Stimulated activated naive CD8-positive, alpha-beta T cell treated with anti-CD3 and anti-CD28 coated beads, Interleukin-15, Interleukin-2, amounts not matched to agents 100 ng/mL and 50 ng/mL, for 24 hours (primary cell): ENCODE measurements at regions not wholly inside any gene's neighbourhood (a gene's known extent, or its start where the extent isn't known, plus 50 kb on each side); places are given as distances from the start of the nearest gene placed in this dataset.

Source experiments
- H3K27ac Mint-ChIP-seq: one replicate; pipeline ENCODE4 v1.8.0; 2021; ENCODE audit warnings: mild to moderate bottlenecking, mixed read lengths
- H3K27me3 Mint-ChIP-seq: one replicate; pipeline ENCODE4 v1.8.0; 2021; ENCODE audit warnings: mixed read lengths
- H3K36me3 Mint-ChIP-seq: one replicate; pipeline ENCODE4 v1.8.0; 2021; ENCODE audit warnings: low read depth, mixed read lengths
- H3K4me1 Mint-ChIP-seq: one replicate; pipeline ENCODE4 v1.8.0; 2021; ENCODE audit warnings: low read depth, mixed read lengths
- H3K4me3 Mint-ChIP-seq: one replicate; pipeline ENCODE4 v1.8.0; 2021; ENCODE audit warnings: mild to moderate bottlenecking, mixed read lengths
- H3K9me3 Mint-ChIP-seq: one replicate; pipeline ENCODE4 v1.8.0; 2021; ENCODE audit warnings: mixed read lengths

DNA sequence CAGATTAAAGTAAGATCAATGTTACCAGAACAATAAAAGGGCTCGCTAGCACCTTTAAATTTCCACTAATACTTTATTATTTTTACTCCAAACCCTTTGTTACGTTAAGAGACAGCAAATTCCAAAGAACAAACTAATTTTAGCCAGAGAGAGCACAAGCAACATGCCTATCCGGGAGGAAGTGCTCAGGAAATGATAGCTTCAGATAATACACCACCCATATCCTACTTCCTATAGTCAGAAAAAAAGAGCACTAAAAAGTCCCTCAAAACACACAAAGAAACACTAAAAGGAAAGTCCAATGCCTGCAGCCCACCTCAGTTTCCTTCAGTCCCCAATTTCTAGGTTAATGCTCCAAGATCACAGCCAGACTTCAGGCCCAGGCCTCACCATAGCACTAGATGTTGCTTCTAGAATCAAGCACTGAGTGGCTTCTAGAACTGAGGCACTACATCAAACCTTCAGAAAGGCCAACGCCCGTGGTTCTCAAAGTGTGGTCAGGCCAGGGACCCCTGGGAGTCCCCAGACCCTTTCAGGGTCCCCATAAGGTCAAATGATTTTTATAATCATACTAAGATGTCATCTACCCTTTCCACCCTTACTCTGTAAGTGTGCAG is 142.6 kb downstream of the PSMG1 start:
- no peak overlapping the region for H3K4me3 Mint-ChIP-seq
- peaks cover 1% of the 10 kb centered on the region for H3K27me3 Mint-ChIP-seq
- H3K9me3 Mint-ChIP-seq, result no peaks in the 10 kb centered on the region
- no peaks in the 10 kb centered on the region for H3K36me3 Mint-ChIP-seq
- no peak overlapping the region for H3K27ac Mint-ChIP-seq
- peaks cover 6% of the 10 kb centered on the region for H3K4me1 Mint-ChIP-seq

DNA sequence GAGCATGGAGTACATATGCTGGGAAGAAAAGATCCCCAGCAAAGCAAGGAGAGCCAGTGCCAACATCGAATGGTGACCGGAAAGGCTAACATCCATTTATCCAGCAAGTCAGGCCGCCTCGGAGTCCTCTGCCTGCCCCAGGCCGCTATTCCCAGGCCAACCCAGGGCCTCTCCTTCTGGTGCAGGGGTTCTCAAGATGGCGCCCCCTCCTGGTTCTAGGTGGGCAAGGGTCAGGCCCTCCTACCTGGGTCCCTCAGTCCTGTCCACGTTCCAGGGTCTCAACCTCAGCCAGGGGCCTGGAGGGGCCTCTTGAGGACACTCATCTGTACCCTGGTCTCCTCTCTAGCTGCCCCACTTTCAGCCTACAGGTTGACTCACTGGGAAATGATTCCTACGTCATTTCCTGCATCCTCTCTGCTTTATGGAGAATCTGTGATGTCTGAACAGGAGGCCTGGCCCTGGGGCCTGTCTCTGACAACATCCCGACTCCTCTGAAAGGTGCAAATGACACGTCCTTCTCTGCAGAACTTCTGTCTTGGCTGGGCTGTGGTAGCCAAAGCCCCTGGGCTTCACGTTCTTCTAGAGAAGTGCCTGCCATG is 145.3 kb downstream of the PSMG1 start:
- Mint-ChIP-seq H3K9me3 (no peaks in the 10 kb centered on the region), H3K4me3 (no peak overlapping the region), H3K36me3 (no peaks in the 10 kb centered on the region), H3K4me1 (peaks cover 9% of the 10 kb centered on the region), H3K27me3 (peaks cover 10% of the 10 kb centered on the region), H3K27ac (no peak overlapping the region)

DNA sequence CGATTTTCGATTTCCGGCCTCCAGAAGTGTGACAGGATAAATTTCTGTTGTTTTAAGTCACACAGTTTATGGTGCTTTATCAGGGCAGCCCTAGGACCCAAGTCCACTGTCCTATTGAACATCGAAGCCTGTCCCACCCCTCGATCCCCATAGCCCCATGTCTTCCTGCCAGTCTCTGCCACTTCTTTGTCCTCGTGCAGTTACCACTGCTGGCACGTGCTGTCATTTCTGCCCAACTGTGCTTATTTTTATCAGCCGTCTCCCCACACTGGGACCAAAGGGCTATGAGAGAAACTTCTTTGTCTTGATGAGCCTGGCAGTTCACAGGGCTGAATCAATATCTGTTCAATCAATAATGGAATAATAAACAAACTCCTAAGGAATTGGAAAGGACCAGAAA is 146.7 kb downstream of the PSMG1 start:
- no peaks in the 10 kb centered on the region for H3K9me3 Mint-ChIP-seq
- H3K27me3 Mint-ChIP-seq, result peaks cover 10% of the 10 kb centered on the region
- H3K36me3 Mint-ChIP-seq, result no peaks in the 10 kb centered on the region
- H3K27ac Mint-ChIP-seq, result no peak overlapping the region
- H3K4me1 Mint-ChIP-seq, result peaks cover 9% of the 10 kb centered on the region
- no peak overlapping the region for H3K4me3 Mint-ChIP-seq

DNA sequence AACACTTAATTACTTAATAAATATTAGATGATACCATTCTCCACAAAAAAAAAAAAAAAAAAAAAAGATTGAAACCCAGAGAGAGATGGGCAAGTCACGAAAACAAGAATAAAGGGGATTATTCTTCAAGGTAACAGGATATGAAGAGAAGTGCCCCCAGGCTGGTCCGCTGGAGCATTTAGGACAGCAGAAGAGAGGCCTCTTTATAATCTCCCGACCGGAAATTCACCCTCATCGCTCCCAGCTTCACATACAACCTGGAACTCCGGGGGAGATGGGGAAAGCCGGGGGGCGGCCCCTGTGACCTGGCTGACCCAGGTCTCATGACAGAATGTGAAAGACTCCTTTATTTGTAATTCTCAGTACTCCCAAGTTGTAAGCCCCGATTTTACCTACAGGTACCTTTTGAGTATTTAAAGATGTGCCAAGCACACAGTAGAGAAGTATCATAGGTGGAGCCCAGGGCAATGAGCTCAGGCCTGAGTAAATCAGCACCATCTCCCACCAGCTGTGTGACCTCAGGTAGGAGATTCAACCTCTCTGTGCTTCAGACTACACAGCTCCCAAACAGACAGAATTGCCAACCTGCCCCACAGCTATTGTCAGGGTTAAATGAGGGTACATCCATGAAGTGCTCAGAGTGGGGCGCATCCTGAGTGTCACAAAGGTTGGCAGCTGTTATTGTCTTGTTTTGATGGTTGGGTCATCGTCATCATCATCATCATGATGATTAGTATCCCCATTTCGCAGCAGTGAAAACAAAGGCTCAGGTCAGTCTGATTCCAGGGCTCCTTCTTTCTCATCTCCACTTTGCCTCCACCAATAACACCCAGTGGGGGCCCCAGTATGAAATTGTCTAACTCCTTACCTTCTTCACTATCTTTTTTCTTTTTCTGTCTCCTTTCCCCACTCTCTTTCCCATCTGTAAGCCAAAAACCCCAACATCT is 148.4 kb downstream of the PSMG1 start:
- Mint-ChIP-seq H3K27me3 (peaks cover 13% of the 10 kb centered on the region), H3K36me3 (no peaks in the 10 kb centered on the region), H3K9me3 (no peaks in the 10 kb centered on the region), H3K27ac (no peak overlapping the region), H3K4me1 (peaks cover 3% of the 10 kb centered on the region), H3K4me3 (no peak overlapping the region)

DNA sequence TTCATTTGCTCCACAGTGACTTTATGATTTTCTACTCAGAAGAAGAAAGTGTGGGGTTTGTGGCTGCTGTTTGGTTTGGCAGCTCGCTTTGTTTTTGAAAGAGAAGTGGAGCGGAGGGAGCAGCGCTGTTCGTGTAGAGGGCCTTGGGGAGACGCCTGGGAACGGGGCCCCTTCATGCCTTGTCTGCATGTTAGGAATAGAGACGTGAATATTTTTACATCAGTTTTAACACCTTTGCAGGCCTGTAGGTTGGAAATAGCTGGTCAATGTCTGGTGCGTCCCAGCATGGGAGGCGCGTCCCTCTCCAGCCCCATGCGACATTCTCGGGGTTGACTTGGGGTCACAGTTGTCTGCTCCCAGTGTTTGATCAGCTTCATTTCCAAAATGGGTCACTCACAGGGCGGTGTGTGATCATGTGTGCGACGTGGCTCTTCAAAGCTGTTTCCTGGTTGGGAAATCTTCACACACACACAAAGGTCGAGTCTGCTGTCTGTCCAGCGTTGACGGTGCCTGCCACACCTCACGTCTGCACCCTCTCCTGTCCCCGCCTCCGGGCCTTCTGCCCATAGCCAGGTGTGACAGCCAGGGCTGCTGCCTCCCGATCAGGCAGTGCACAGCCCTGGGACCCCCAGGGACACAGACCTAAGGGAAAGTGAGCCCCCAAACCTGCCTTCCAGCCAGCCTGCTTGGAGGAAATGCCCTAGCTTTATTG is 149.2 kb downstream of the PSMG1 start:
- Mint-ChIP-seq H3K27ac (no peak overlapping the region), H3K27me3 (peaks cover 13% of the 10 kb centered on the region)

DNA sequence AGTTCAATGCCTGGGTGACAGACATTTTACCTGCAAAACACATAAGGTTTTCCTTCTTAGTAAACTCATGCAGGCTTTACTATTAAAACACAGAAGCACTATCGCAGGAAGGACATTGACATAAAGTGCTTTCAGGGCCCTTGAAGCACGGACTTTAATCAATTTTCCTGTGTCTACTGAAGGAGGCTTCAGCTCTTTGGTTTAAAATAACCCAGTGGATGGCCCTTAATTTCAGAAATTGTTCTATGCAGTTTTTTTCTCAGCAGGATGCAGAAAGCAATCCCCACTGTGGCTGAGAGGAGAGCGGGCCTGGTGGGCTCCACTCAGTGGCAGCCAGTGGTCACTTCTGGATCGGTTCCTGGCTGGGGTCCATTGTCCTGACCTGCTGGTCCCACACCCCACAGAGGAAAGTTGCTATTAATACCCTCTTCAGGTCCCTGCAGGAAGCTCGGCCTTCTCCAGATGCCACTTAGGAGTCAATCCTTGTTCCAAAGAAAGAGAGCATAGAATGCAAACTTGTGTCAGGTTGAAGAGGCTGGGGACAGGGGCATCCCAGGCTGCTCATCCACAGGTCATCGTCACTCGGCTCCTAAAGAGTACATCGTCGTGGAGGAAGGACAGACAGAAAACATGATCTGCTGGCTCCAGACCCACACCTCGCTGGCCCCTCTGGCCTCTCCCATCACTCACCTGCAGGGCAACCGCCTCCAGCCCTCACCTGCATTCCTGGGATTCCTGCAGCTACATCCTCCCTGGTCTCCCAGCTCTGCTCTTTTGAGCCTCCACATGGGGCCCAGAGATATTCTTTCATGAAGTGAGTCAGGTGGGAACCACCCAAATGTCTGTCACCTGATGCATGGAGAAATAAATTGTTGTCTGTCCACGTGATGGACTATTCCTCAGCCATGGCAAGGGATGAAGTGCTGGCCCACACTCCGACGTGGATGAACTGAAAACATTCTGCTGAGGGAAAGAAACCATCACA is 153.1 kb downstream of the PSMG1 start:
- no peak overlapping the region for H3K4me3 Mint-ChIP-seq
- peaks cover 3% of the 10 kb centered on the region for H3K4me1 Mint-ChIP-seq
- H3K27me3 Mint-ChIP-seq, result peaks cover 8% of the 10 kb centered on the region
- H3K36me3 Mint-ChIP-seq, result no peaks in the 10 kb centered on the region
- H3K9me3 Mint-ChIP-seq, result peaks cover 9% of the 10 kb centered on the region
- H3K27ac Mint-ChIP-seq, result no peak overlapping the region

More for the DNA sequence above, 149.2 kb downstream of the PSMG1 start:
- H3K4me3 Mint-ChIP-seq, result no peak overlapping the region
- H3K9me3 Mint-ChIP-seq, result no peaks in the 10 kb centered on the region
- no peaks in the 10 kb centered on the region for H3K36me3 Mint-ChIP-seq
- peaks cover 3% of the 10 kb centered on the region for H3K4me1 Mint-ChIP-seq

DNA sequence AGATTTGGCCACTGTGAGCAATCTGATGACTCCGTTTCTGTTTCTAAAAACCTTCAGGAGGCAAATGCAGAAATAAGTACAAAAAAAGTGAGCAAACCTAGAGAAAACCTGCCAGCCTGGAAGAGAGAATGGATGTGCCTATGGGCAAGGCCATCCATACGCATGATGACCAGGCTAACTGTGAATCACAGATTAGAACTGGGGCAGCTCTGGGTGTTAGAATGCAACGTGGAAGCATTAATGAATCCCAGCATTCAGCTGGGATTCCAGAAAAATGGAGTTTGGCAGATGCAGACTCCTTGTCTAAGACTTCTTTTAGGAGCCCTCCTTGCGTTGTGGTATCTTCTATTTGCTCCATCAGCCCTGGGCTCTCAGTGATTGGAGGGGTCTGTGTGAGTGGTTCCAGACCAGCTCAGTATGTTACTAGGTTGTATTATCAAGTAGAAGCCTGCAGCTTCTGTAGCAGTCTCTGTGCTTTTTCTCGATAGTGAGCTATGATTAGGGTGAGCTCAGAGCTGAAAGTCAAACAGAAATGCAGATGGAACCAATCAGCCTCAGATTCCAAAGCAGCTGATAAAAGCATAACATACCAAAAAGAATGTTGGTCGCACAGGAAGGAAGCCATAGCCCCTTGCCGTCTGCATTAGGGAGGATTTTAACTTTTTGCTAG is 154.0 kb downstream of the PSMG1 start:
- Mint-ChIP-seq H3K36me3 (no peaks in the 10 kb centered on the region), H3K4me1 (peaks cover 3% of the 10 kb centered on the region), H3K27ac (no peak overlapping the region), H3K4me3 (no peak overlapping the region), H3K27me3 (peaks cover 3% of the 10 kb centered on the region), H3K9me3 (peaks cover 9% of the 10 kb centered on the region)

DNA sequence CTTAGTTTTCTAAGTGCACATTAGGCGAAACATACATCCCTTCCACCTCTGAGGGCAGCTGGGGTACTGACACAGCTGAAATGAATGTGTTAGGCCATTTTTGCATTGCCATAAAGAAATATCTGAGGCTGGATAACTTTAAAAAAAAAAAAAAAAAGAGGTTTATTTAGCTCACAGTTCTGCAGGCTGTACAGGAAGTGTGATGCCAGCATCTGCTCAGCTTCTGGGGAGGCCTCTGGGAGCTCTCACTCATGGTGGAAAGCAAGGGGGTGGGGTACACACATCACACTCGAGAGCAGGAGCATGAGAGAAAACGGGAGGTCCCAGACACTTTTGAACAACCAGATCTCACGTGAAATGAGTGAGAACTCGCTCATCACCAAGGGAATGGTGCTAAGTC is 158.1 kb downstream of the PSMG1 start:
- Mint-ChIP-seq H3K36me3 (no peaks in the 10 kb centered on the region), H3K4me1 (no peaks in the 10 kb centered on the region), H3K27me3 (no peaks in the 10 kb centered on the region), H3K9me3 (peaks cover 13% of the 10 kb centered on the region), H3K27ac (no peak overlapping the region), H3K4me3 (no peak overlapping the region)

DNA sequence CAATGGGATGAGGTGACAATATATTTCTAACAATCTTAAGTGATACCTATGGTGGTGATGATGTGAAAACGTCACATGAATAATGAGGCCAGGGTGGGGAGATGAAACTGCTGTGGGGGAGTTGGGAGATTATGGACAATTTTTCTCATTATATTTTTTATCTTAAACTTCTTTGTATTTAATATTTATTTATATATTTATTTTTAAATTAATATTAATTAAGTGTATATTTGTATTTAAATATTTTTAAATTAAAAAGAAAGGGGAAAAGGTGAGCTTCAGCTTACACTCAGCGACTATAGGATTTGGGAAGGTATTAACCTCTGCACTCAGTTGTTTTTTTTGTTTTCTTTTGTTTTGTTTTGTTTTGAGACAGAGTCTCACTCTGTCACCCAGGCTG is 158.7 kb downstream of the PSMG1 start:
- H3K36me3 Mint-ChIP-seq, result no peaks in the 10 kb centered on the region
- H3K27me3 Mint-ChIP-seq, result no peaks in the 10 kb centered on the region
- peaks cover 13% of the 10 kb centered on the region for H3K9me3 Mint-ChIP-seq
- H3K4me3 Mint-ChIP-seq, result no peak overlapping the region
- H3K27ac Mint-ChIP-seq, result no peak overlapping the region
- no peaks in the 10 kb centered on the region for H3K4me1 Mint-ChIP-seq

DNA sequence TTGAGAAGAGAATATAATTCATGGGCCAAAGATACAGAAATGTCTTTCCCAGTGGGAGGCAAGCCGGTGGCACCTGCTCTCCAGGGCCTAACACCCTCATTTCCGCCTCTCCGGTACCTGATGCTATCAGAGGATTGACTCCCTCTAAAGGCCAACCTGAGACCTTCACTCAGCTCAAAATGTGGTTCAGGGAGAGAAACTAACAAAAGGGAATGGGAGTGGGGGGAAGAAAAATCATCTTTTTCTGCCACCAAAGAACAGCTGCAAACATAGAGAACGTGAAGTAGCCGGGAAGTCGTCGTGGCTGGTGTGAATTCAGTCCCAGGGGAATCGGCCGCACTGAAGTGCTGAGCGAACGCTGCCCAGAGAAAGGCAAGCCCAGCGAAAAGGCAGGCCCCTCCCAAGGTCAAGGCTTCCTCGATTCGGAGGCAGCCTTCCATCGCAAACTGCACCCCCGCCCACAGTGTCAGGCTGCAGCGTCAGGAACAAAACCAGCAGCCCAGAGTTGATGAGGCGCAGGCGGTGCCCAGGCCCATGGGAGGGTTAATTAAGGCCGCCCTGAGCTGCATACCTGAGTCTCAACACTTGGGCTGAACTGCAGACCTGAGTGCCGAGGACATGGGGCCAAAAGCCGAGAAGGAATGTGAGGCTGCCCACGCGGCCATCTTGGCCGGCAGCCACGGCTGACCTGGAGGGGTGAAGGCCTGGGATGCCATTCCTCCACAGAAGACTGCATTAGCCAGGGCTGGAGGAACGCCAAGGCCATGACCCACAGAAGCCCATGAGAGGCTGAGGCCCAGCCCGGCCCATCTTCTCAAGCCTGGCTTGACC is 160.2 kb downstream of the PSMG1 start:
- H3K36me3 Mint-ChIP-seq, result no peaks in the 10 kb centered on the region
- no peak overlapping the region for H3K27ac Mint-ChIP-seq
- peaks cover 13% of the 10 kb centered on the region for H3K9me3 Mint-ChIP-seq
- peaks cover 5% of the 10 kb centered on the region for H3K27me3 Mint-ChIP-seq
- no peak overlapping the region for H3K4me3 Mint-ChIP-seq
- H3K4me1 Mint-ChIP-seq, result no peaks in the 10 kb centered on the region

DNA sequence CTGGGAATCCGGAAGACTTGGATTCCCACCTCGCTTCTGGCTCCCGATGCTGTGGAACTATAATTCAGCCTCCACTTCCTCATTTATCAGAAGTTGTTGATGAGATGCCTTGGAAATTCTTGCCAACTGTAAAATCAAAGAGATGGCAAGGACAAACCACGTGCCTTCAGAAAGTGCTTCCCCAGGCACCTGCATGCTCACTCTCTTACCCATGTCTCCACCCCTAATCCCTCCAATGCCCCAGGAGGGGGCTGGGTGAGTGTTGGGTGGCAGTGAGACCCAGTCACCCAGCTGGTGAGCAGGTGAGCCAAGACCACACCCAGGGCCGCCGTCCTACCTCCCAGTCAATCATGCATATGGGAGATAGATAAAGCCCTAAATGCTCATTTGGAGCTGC is 160.8 kb downstream of the PSMG1 start:
- Mint-ChIP-seq H3K9me3 (peaks cover 13% of the 10 kb centered on the region), H3K4me1 (peaks cover 1% of the 10 kb centered on the region), H3K36me3 (no peaks in the 10 kb centered on the region), H3K4me3 (no peak overlapping the region), H3K27ac (no peak overlapping the region), H3K27me3 (peaks cover 5% of the 10 kb centered on the region)

DNA sequence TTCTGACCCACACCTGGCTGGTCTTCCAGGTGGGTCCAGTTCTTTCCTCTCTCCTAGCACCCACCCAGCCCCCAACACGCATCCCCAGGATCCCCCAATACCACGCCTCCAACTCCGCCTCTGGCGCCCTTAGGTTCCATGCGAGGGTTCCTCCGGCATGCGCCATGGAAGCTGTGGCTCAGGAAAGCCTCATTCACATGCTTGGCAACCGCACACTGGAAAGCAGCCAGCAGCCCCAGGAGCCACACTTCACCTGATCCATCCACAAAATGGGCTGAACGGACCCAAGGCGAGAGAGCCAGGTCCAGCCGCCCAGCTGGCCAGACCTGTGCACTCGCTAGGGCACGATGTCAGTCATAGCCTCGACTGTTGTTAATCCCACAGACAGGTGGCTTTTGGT is 161.2 kb downstream of the PSMG1 start:
- Mint-ChIP-seq H3K27ac (no peak overlapping the region), H3K9me3 (peaks cover 13% of the 10 kb centered on the region), H3K36me3 (no peaks in the 10 kb centered on the region), H3K4me1 (peaks cover 5% of the 10 kb centered on the region), H3K4me3 (no peak overlapping the region), H3K27me3 (peaks cover 5% of the 10 kb centered on the region)

DNA sequence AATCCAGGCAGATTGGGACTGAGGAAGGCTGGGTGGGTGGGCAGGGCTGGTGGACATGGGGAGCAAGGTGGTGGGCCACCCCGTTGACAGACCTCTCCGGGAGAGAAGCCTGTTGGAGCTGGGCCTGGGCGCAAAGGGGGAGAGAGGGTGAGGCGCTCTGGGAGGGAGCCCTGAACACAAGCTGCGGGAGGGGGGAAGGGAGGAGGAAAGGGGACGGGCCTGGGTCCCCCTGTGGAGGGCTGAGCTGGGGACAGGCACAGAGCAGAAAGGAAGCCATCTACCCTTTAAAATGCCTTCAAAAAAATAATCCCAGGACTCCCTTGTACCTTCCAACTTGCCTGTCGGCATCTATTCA is 161.8 kb downstream of the PSMG1 start:
- no peak overlapping the region for H3K4me3 Mint-ChIP-seq
- H3K9me3 Mint-ChIP-seq, result peaks cover 13% of the 10 kb centered on the region
- no peaks in the 10 kb centered on the region for H3K36me3 Mint-ChIP-seq
- peaks cover 5% of the 10 kb centered on the region for H3K27me3 Mint-ChIP-seq
- H3K27ac Mint-ChIP-seq, result no peak overlapping the region
- peaks cover 9% of the 10 kb centered on the region for H3K4me1 Mint-ChIP-seq
